ENCODE measurements at regions not wholly inside any gene's neighbourhood (a gene's known extent, or its start where the extent isn't known, plus 50 kb on each side); places are given as distances from the start of the nearest gene placed in this dataset.

DNA sequence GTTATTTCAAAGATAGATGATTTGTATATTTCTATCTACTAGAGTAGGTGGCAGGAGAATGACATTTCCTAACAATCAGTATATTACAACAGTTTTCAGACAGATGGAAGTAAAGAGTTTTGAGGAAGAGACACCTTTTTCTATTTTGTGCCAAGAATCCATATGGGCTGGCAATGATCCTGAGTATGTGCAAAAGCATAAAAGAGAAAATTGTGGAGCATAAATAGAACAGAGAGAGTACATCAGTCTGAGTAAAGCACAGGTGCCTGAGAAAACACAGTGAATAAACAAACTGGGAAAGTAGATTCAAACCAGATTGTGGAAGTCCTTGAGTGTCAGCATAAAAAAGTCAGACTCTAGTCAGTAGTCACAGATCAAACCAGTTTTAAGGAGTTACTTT, 96.8 kb upstream of the WDR44 start:
- H3K4me1 Mint-ChIP-seq (ENCODE audit: unreplicated experiment): no peaks in the 10 kb centered on the region
- no peaks in the 10 kb centered on the region for H3K9me3 Mint-ChIP-seq
- no peak for TF ChIP-seq CTCF (conservative IDR thresholded peaks at IDR 0.05)
- DNase-seq (ENCODE audit: extremely low spot score, unreplicated experiment): no peak
- H3K27ac Mint-ChIP-seq: no peak overlapping the region
- no peak overlapping the region for H3K4me3 Mint-ChIP-seq
- H3K36me3 Mint-ChIP-seq: no peaks in the 10 kb centered on the region
- H3K27me3 Mint-ChIP-seq: no peaks in the 10 kb centered on the region

DNA sequence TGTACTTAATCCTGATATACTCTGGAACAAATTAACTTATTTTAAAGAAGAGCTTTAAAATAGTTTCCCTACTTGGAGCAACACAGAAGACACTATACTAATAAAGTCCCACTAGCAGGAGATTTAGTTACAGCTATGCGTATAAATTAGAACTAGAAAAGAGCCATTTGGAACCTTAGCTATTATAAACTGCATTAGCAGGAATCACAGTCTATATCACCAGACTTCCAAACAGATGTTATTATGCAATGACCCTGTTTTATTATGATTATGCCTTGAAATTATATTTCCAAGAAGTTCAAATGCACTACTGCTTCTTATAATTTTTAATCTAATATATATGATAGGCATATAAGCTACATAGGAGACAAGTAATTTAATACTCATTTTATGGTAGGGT, 95.5 kb upstream of the WDR44 start:
- no peak for TF ChIP-seq CTCF (conservative IDR thresholded peaks at IDR 0.05)
- no peak for DNase-seq (ENCODE audit: extremely low spot score, unreplicated experiment)
- Mint-ChIP-seq H3K36me3 (no peaks in the 10 kb centered on the region), H3K9me3 (no peaks in the 10 kb centered on the region), H3K4me3 (no peak overlapping the region), H3K4me1 (ENCODE audit: unreplicated experiment) (no peaks in the 10 kb centered on the region), H3K27ac (no peak overlapping the region), H3K27me3 (no peaks in the 10 kb centered on the region)

GRCh38 chrX:118251271-118251670, 94.6 kb upstream of the WDR44 start:
- H3K4me1 Mint-ChIP-seq (ENCODE audit: unreplicated experiment): no peaks in the 10 kb centered on the region
- H3K4me3 Mint-ChIP-seq: no peak overlapping the region
- no peak for DNase-seq (ENCODE audit: extremely low spot score, unreplicated experiment)
- no peaks in the 10 kb centered on the region for H3K36me3 Mint-ChIP-seq
- TF ChIP-seq CTCF (conservative IDR thresholded peaks at IDR 0.05): no peak
- no peak overlapping the region for H3K27ac Mint-ChIP-seq
- H3K27me3 Mint-ChIP-seq: no peaks in the 10 kb centered on the region
- no peaks in the 10 kb centered on the region for H3K9me3 Mint-ChIP-seq

- no peaks in the 10 kb centered on the region for H3K36me3 Mint-ChIP-seq
- no peak overlapping the region for H3K4me3 Mint-ChIP-seq
- H3K9me3 Mint-ChIP-seq: no peaks in the 10 kb centered on the region
- no peak overlapping the region for H3K27ac Mint-ChIP-seq
- no peaks in the 10 kb centered on the region for H3K4me1 Mint-ChIP-seq (ENCODE audit: unreplicated experiment)
- no peaks in the 10 kb centered on the region for H3K27me3 Mint-ChIP-seq
- no peak for DNase-seq (ENCODE audit: extremely low spot score, unreplicated experiment)
- TF ChIP-seq CTCF (conservative IDR thresholded peaks at IDR 0.05): no peak
These were observed 92.9 kb upstream of the WDR44 start for GRCh38 chrX:118252967-118253366.

- Mint-ChIP-seq H3K36me3 (no peaks in the 10 kb centered on the region), H3K27ac (no peak overlapping the region), H3K4me1 (ENCODE audit: unreplicated experiment) (no peaks in the 10 kb centered on the region), H3K4me3 (no peak overlapping the region), H3K27me3 (peaks cover 3% of the 10 kb centered on the region), H3K9me3 (no peaks in the 10 kb centered on the region)
- DNase-seq (ENCODE audit: extremely low spot score, unreplicated experiment): no peak
- peak; percentile 83 for TF ChIP-seq CTCF (conservative IDR thresholded peaks at IDR 0.05)
These were observed 91.3 kb upstream of the WDR44 start for GRCh38 chrX:118254611-118255010.

DNA sequence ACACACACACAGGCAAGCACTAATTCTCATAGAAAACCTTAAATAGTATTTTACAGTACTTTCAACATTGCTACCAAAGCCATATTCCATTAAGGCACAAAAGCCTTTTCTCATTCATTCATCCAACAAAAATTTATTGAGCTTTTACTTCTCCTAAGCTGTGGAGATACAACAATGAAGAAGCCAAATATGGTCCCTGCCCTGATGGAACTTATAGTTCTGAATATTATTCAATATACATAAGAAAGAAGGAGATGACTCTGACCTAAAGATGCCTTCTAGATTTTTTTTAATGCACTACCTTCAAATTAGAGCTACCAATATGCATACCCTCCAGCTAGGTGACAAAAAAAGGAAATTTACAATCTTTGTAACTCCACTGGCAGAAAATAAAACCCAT, 90.0 kb upstream of the WDR44 start:
- DNase-seq (ENCODE audit: extremely low spot score, unreplicated experiment): no peak
- Mint-ChIP-seq H3K4me1 (ENCODE audit: unreplicated experiment) (no peaks in the 10 kb centered on the region), H3K27me3 (peaks cover 3% of the 10 kb centered on the region), H3K9me3 (no peaks in the 10 kb centered on the region), H3K4me3 (no peak overlapping the region), H3K36me3 (no peaks in the 10 kb centered on the region), H3K27ac (no peak overlapping the region)
- no peak for TF ChIP-seq CTCF (conservative IDR thresholded peaks at IDR 0.05)

Measured in type B pancreatic cell (in vitro differentiated cells).